ENCODE measurements at regions not wholly inside any gene's neighbourhood (a gene's known extent, or its start where the extent isn't known, plus 50 kb on each side); places are given as distances from the start of the nearest gene placed in this dataset.
"Not testable (repeated sequence)": the region's sequence is repeated elsewhere in the genome, so short reads cannot be mapped to it uniquely, and the experiment has no call there.

GRCh38 chr1:146763234-146763633 is 174.9 kb upstream of the NBPF12 start:
- TF ChIP-seq CTCF (conservative IDR thresholded peaks at IDR 0.05); EZH2 (IDR thresholded peaks at IDR 0.05; ENCODE audit: low read depth): not testable (repeated sequence)
